HG03280 (cell line): ENCODE measurements at regions not wholly inside any gene's neighbourhood (a gene's known extent, or its start where the extent isn't known, plus 50 kb on each side); places are given as distances from the start of the nearest gene placed in this dataset.

ENCODE experiments used
- ATAC-seq: cut with Tn5 transposase; IDR thresholded peaks from one replicate; pipeline ENCODE4 v1.9.1; 2021; ENCODE audit warnings: mild to moderate bottlenecking, moderate library complexity; ENCODE audit not compliant: unreplicated experiment

DNA sequence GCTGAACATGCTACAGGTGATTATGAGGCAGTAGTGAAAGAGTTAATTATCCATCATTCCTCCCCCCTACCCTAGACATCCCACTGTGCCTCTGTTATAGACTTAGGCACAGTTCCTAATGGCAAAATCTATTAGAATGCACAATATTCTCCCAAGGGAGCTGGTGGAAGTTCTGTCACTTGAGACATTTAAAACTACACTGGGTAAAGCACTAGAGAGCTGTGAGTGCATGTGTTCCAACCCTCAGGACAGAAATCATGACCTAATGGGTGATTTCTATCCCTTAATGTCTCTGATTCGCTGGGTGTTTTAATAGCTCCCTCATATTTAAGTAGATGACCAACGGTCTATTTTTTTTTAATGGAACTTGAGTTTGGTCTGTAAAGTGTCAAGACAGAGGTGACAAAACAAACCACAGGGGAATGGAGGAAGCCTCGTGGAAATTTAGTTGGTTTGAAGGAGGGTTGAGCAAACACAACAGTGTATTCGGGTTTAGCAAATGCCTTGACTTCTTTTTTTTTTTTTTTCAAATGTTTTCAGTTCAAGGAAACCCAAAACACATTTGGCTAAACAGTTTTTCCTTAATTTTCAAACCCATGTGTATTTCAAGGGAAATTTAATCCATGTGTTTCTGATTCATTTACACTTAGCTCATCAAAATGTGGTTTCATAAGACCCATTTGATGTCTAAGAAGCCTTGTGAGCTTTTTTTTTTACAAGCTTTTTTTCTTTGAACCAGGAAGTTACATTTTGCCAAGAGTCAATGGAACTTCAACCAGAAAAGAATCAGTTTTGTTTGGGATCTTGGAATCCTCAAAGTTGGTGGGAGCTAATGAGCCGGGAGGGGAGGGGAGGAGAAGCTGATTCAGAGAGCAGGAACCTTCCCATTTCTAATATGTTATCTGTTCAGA, 665.1 kb upstream of the ZEB2 start:
- ATAC-seq: no peak

GRCh38 chr2:145169285-145169684, 649.4 kb upstream of the ZEB2 start:
- no peak for ATAC-seq

DNA sequence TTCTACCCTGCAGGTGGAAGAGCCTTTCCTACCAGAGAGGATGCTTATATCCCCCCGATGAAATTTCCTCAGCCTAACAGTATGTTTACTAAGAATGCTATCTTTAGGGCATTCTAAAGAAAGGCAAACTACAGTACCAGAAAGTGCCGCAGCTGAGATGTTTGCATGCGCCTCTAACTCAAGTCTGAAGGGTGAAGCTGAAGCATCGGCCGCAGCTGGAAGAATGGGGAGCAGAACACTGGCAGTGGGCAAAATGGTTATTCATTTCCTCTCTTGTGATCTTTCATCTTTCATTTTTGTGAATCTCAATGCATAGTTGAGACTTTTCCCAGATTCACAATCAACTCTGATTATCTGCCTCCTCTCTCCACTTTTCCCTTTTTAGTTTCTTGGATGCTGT, 648.2 kb upstream of the ZEB2 start:
- ATAC-seq: no peak

GRCh38 chr2:145166731-145167302, 646.9 kb upstream of the ZEB2 start:
- ATAC-seq: no peak

DNA sequence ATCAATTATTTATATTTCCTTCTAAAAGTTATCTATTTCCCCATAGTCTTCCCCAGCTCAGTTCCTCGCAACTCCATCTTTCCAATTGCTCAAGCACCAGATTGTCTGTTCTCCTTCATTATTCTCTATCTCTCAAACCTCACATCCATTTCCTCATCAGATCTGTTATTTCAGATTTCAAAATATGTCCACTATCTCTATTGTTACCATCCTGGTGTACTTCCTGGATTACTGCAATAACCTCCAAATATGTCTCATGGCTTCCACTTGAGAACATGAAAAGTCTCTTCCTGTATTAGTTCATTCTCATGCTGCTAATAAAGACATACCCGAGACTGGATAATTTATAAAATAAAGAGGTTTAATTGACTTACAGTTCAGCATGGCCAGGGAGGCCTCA, 641.7 kb upstream of the ZEB2 start:
- no peak for ATAC-seq

DNA sequence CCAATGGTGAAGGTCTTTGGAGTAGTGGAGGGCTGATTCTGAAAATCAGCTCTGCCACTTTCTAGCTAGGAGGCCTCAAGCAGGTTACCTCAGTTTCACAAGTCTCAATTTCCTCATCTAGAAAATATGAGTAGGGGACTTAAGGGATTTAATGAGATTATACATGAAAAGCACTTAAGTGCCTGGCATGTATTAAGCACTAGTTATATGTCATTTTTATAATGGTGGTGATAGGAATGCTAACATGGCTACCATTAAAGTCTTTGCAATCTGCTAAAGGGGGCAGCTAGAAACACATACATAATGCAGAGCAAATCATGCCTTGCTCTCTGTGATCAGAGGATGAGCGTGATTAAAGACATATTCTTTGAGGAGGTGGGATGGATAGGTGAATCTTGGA, 640.9 kb upstream of the ZEB2 start:
- ATAC-seq: no peak

GRCh38 chr2:145159676-145160075, 639.8 kb upstream of the ZEB2 start:
- no peak for ATAC-seq

DNA sequence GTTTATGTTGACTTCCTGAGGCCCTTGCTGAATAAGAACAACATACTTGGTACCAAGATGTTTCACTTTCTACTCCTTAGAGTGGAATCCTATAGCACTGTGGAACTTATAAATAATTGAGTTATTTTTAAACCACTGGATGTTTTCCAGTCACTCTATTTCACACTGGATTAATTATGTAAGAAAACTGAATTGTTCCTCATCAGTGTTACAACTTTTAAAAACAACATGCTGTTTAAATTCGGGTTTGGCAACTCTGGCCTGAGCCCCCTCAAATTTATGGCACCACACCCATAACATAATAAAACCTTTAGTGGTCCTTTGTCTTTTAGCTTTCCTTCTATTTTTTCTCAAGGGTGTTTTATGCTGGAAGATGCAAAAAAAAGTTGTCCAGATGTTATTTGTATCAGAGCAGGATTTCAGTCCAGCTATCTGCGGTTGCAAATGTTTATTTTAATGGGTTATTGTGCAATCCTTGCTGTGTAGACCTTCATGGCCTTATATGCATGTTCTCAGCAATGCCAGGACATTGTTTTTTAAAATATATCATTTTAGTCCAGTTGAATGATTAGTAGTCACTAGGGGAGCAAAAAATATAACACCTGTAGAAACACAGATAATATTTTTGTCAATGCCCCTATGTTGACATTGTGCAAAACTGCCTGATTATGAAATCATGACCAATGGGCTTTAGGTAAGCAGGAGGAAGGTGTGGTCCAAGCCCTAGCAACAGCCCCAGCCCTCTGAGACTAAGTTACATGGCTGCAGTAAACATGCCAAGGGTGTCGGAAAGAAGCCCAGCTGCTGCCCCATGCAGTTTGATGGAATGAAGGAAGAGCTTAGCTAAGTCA, 638.0 kb upstream of the ZEB2 start:
- no peak for ATAC-seq

DNA sequence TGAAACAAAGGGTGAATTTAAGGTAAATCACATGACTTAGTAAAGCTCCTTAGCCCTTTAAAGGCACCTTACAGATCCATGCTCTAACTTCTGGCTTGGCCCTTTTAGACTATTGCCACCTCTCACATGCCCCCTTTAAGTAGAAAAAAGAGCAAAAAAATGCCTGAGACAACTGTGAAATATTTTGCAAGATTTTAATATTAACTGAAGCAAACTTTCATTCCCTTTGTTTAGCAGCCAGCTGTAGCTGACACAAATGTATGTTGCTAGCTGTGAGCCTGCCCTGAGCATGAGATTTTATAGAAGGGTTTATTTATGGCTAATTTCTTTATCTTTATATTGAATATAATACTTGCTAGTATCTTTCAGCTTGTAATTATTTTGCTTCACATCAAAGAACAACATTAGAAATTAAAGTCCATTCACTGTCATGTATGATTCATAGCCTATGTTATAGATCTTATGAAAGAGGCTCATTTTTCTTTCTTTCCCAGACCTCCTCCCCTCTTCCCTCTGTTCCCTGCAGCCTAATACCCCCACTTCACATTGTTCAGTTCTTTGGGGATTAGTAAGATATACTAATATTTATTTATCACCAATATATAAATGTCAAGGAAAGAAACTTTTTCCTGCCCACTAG, 637.2 kb upstream of the ZEB2 start:
- ATAC-seq: no peak

DNA sequence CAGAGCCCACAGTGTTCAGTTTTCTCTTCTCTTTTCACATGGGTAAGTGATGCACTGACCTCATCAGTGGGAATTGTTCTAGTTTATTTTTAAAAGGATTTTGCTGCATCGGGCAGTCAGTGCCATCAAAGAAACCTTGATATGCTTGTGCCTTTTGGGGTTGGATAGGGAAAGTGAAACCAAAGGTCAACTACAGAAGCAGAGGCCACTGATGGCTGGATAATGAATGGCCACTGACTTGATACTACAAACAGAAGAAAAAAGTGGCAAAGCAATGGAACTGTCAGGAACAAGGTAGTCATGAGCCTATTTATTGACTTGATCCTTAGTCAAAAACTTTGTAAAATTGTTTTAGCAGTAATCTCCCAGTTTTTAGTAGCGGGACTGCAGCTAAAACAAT, 636.3 kb upstream of the ZEB2 start:
- no peak for ATAC-seq

DNA sequence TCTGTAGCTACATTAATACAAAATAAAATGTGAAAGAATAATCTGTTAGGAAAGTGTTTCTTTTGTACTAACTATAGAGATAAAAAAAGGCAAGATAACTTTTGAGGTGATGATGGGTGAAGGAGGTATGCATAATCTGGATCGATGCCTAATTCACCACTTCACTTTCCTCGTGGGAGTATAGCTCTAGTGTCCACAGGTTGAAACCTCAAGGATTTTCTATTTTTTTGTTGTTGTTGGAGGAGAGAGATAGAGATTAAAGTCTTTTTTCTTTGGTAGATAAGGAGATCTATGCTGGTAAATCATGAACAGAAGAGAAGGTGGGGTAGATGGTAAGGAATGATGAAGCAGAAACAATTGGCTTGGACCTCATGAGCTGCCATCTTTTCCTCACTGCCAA, 635.3 kb upstream of the ZEB2 start:
- no peak for ATAC-seq

GRCh38 chr2:145154731-145155130, 634.8 kb upstream of the ZEB2 start:
- no peak for ATAC-seq

DNA sequence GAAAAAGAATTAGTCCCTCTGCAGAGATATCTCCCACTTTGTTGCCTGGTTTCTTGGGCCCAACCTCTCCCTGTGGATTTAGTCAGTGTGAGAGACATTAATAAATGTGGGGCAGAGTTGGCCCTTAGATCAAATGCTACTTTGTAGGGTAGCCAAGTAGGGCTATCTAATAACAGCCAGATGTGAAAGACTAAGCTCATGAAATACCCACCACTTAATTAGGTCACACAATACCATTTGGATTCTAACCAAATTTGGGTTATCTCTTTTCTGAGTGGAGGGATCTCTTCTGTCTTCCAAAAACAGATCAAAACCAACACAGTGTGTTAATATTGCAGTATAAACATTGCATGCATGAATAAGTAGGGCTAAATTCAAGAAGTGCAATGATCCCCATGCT, 626.8 kb upstream of the ZEB2 start:
- no peak for ATAC-seq

GRCh38 chr2:145144131-145144728, 624.3 kb upstream of the ZEB2 start:
- no peak for ATAC-seq

GRCh38 chr2:145141981-145142380, 622.1 kb upstream of the ZEB2 start:
- no peak for ATAC-seq

- ATAC-seq: no peak
Observed at GRCh38 chr2:145140658-145141057, 620.7 kb upstream of the ZEB2 start.

- no peak for ATAC-seq
Observed at GRCh38 chr2:145138626-145139025, 618.7 kb upstream of the ZEB2 start.

GRCh38 chr2:145137901-145138300, 618.0 kb upstream of the ZEB2 start:
- no peak for ATAC-seq

GRCh38 chr2:145137211-145137610, 617.3 kb upstream of the ZEB2 start:
- no peak for ATAC-seq

GRCh38 chr2:145136702-145137101, 616.8 kb upstream of the ZEB2 start:
- ATAC-seq: no peak

GRCh38 chr2:145126146-145126545, 606.2 kb upstream of the ZEB2 start:
- ATAC-seq: no peak
